OCI-LY7 (cell line): ENCODE measurements at regions not wholly inside any gene's neighbourhood (a gene's known extent, or its start where the extent isn't known, plus 50 kb on each side); places are given as distances from the start of the nearest gene placed in this dataset.
A peak's percentile ranks its signal among the peaks of the same experiment; 100 is the strongest.

Experiments used
- BruUV-seq: library from RNA; stranded (reverse); fragments of 400-500 nt; replicated peaks from 2 replicates; lab custom pipeline; 2021; lab: Mats Ljungman, UMichigan
- CTCF ChIA-PET: fragments of 300-600 bp; sonication (Branson Sonifier 250); formaldehyde crosslinking; loops from one replicate; lab custom pipeline; 2022; ENCODE audit warnings: antibody characterized with exemption; ENCODE audit not compliant: unreplicated experiment; lab: Charles Lee
- POLR2A ChIA-PET: fragments of 300-600 bp; sonication (Branson Sonifier 250); formaldehyde crosslinking; loops from one replicate; lab custom pipeline; 2022; ENCODE audit warnings: antibody characterized with exemption; lab: Charles Lee
- DNase-seq: peaks from one replicate; pipeline ENCODE4 v3.0.0-alpha.2; 2015; ENCODE audit warnings: low spot score
- H2AFZ ChIP-seq: fragments of 200-600 bp; sonication (generic), shearing (Covaris generic); 2 replicates; pipeline ENCODE4 v1.6.1; 2014; ENCODE audit warnings: mild to moderate bottlenecking, antibody characterized with exemption, low read length, moderate library complexity
- H3K27ac ChIP-seq: fragments of 200-600 bp; sonication (generic); 2 replicates; pipeline ENCODE4 v1.5.1; 2014; ENCODE audit warnings: mixed run types, low read depth, mild to moderate bottlenecking, moderate library complexity, low read length, inconsistent platforms; ENCODE audit not compliant: poor library complexity, severe bottlenecking
- H3K36me3 ChIP-seq: fragments of 200-600 bp; sonication (generic); 2 replicates; pipeline ENCODE4 v1.6.1; 2014; ENCODE audit warnings: mild to moderate bottlenecking, antibody characterized with exemption, low read length, moderate library complexity, mixed read lengths; ENCODE audit not compliant: insufficient read depth
- H3K4me1 ChIP-seq: fragments of 200-600 bp; sonication (generic); 2 replicates; pipeline ENCODE4 v1.5.1; 2014; ENCODE audit warnings: mild to moderate bottlenecking, low read length; ENCODE audit not compliant: insufficient read depth, poor library complexity, severe bottlenecking
- H3K4me2 ChIP-seq: fragments of 200-600 bp; sonication (generic); 2 replicates; pipeline ENCODE4 v1.6.1; 2014; ENCODE audit warnings: mild to moderate bottlenecking, low read length
- H3K4me3 ChIP-seq: fragments of 200-600 bp; sonication (generic); 2 replicates; pipeline ENCODE4 v1.5.1; 2014; ENCODE audit warnings: mild to moderate bottlenecking, low read depth, low read length; ENCODE audit not compliant: poor library complexity, severe bottlenecking
- H3K79me2 ChIP-seq: fragments of 200-600 bp; sonication (generic); 2 replicates; pipeline ENCODE4 v1.6.1; 2016; ENCODE audit warnings: low read depth, mild to moderate bottlenecking, low read length, moderate library complexity, mixed read lengths; ENCODE audit not compliant: insufficient read depth
- H3K9me2 ChIP-seq: fragments of 200-600 bp; sonication (generic); 2 replicates; pipeline ENCODE4 v1.6.1; 2016; ENCODE audit warnings: mild to moderate bottlenecking, low read length, mixed read lengths; ENCODE audit not compliant: insufficient read depth
- H3K9me3 ChIP-seq: fragments of 200-600 bp; sonication (generic); 2 replicates; pipeline ENCODE4 v1.6.1; 2014; ENCODE audit warnings: mild to moderate bottlenecking, mixed run types, low read length, mixed read lengths
- H4K20me1 ChIP-seq: fragments of 200-600 bp; sonication (generic); 2 replicates; pipeline ENCODE4 v1.6.1; 2014; ENCODE audit warnings: mild to moderate bottlenecking, antibody characterized with exemption, low read length, moderate library complexity, mixed read lengths; ENCODE audit not compliant: insufficient read depth
- EZH2phosphoT487 ChIP-seq: fragments of 200-600 bp; sonication (generic); IDR thresholded peaks from 2 replicates; pipeline ENCODE4 v1.6.1; 2018; ENCODE audit warnings: low read depth, borderline replicate concordance, mild to moderate bottlenecking, mixed run types, antibody characterized with exemption, low read length, moderate library complexity, mixed read lengths
- intact Hi-C: fragments of 100-400 bp; cut with micrococcal nuclease; formaldehyde crosslinking; loops from one replicate; pipeline ENCODE4 v1.10.0; 2022; ENCODE audit not compliant: unreplicated experiment
- TF ChIP-seq, protein P1 (sequence below): fragments of 200-600 bp; sonication (generic); conservative IDR thresholded peaks from 2 replicates; pipeline ENCODE4 v1.5.1; 2014; ENCODE audit warnings: mild to moderate bottlenecking, antibody characterized with exemption, low read length, moderate library complexity, mixed read lengths

GRCh38 chr1:90591355-90591969 lies 125.6 kb downstream of the BARHL2 start:
- Histone ChIP-seq H3K79me2 (no peaks in the 10 kb centered on the region), H3K27ac (no peak overlapping the region), H4K20me1 (no peaks in the 10 kb centered on the region), H3K4me3 (no peak overlapping the region), H3K36me3 (no peaks in the 10 kb centered on the region), H2AFZ (no peak overlapping the region), H3K4me1 (no peaks in the 10 kb centered on the region), H3K9me3 (no peaks in the 10 kb centered on the region), H3K4me2 (no peak overlapping the region), H3K9me2 (no peaks in the 10 kb centered on the region)
- POLR2A ChIA-PET: no interaction called here
- BruUV-seq: no TSS peak
- TF ChIP-seq EZH2phosphoT487: no peak
- TF ChIP-seq, protein P1, sequence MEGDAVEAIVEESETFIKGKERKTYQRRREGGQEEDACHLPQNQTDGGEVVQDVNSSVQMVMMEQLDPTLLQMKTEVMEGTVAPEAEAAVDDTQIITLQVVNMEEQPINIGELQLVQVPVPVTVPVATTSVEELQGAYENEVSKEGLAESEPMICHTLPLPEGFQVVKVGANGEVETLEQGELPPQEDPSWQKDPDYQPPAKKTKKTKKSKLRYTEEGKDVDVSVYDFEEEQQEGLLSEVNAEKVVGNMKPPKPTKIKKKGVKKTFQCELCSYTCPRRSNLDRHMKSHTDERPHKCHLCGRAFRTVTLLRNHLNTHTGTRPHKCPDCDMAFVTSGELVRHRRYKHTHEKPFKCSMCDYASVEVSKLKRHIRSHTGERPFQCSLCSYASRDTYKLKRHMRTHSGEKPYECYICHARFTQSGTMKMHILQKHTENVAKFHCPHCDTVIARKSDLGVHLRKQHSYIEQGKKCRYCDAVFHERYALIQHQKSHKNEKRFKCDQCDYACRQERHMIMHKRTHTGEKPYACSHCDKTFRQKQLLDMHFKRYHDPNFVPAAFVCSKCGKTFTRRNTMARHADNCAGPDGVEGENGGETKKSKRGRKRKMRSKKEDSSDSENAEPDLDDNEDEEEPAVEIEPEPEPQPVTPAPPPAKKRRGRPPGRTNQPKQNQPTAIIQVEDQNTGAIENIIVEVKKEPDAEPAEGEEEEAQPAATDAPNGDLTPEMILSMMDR: no peak
- no peak for DNase-seq
- intact Hi-C loops: no loop called here
- CTCF ChIA-PET: no interaction called here

DNA sequence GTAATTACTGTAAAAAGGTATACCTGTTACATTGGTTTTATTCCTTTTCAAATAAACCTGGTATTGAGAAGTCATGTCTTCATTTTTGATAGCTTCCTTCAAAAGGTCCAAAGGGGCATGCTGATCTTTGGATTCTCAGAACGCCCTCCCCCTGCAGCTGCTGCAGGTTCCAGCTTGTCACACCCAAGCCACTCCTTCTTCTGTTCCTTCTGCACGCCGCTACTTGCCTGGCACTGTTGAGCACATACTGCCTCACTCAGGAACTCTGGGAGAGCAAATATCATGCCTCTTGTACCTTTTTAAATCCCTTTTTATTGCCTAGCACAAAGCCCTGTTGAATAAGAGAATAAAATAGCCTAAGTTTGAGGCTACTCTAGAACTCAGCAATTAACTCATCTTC lies 136.9 kb downstream of the BARHL2 start:
- no TSS peak for BruUV-seq
- no peak for DNase-seq
- no peak overlapping the region for H3K4me2 ChIP-seq
- TF ChIP-seq, protein P1: no peak
- TF ChIP-seq EZH2phosphoT487: no peak
- no peaks in the 10 kb centered on the region for H3K9me3 ChIP-seq
- POLR2A ChIA-PET: interaction anchor here (1.4 kb wide), 1 partner anchor 13 kb away, joined by 3 read pairs; no protein-coding TSS in a partner anchor
- CTCF ChIA-PET: no interaction called here
- no peaks in the 10 kb centered on the region for H3K4me1 ChIP-seq
- H4K20me1 ChIP-seq: no peaks in the 10 kb centered on the region
- no peaks in the 10 kb centered on the region for H3K9me2 ChIP-seq
- no peak overlapping the region for H3K4me3 ChIP-seq
- H3K36me3 ChIP-seq: no peaks in the 10 kb centered on the region
- intact Hi-C loops: no loop called here
- no peaks in the 10 kb centered on the region for H3K79me2 ChIP-seq
- H3K27ac ChIP-seq: no peak overlapping the region
- no peak overlapping the region for H2AFZ ChIP-seq

GRCh38 chr1:90579212-90579802 lies 137.8 kb downstream of the BARHL2 start:
- no peak overlapping the region for H3K4me2 ChIP-seq
- H2AFZ ChIP-seq: no peak overlapping the region
- no peak overlapping the region for H3K4me3 ChIP-seq
- DNase-seq: peak; percentile 54
- no peaks in the 10 kb centered on the region for H3K9me2 ChIP-seq
- TF ChIP-seq EZH2phosphoT487: no peak
- TF ChIP-seq, protein P1: peak; percentile 88
- no TSS peak for BruUV-seq
- no peaks in the 10 kb centered on the region for H4K20me1 ChIP-seq
- no peaks in the 10 kb centered on the region for H3K79me2 ChIP-seq
- no peaks in the 10 kb centered on the region for H3K4me1 ChIP-seq
- no peak overlapping the region for H3K27ac ChIP-seq
- intact Hi-C loops: no loop called here
- no peaks in the 10 kb centered on the region for H3K36me3 ChIP-seq
- ChIA-PET CTCF (no interaction called here), POLR2A (no interaction called here)
- no peaks in the 10 kb centered on the region for H3K9me3 ChIP-seq
